ENCODE measurements at regions not wholly inside any gene's neighbourhood (a gene's known extent, or its start where the extent isn't known, plus 50 kb on each side); places are given as distances from the start of the nearest gene placed in this dataset.

- H3K36me3 ChIP-seq (ENCODE audit: control insufficient read depth, insufficient read depth, low read length) = no peaks in the 10 kb centered on the region
- H3K9me3 ChIP-seq (ENCODE audit: control insufficient read depth, low read length) = no peaks in the 10 kb centered on the region
- H3K27ac ChIP-seq (ENCODE audit: low read depth, low read length, severe bottlenecking) = no peak overlapping the region
- no peaks in the 10 kb centered on the region for H3K4me1 ChIP-seq (ENCODE audit: control insufficient read depth, insufficient read depth, low read length, poor library complexity, severe bottlenecking)
- 93 to 95% methylated on average over 3 of the region's 5 CpGs for WGBS, 2 experiments (ENCODE audit: insufficient coverage in 2 of 2)
- no peak overlapping the region for H3K4me3 ChIP-seq (ENCODE audit: extremely low read depth, insufficient read depth, low read length, poor library complexity, severe bottlenecking)
Measured at GRCh38 chr4:57412259-57413054, 302.3 kb upstream of the IGFBP7 start.

- 75 to 82% methylated on average over 5 of the region's 5 CpGs for WGBS, 2 experiments (ENCODE audit: insufficient coverage in 2 of 2)
Measured at GRCh38 chr4:57410331-57411052, 300.3 kb upstream of the IGFBP7 start.

DNA sequence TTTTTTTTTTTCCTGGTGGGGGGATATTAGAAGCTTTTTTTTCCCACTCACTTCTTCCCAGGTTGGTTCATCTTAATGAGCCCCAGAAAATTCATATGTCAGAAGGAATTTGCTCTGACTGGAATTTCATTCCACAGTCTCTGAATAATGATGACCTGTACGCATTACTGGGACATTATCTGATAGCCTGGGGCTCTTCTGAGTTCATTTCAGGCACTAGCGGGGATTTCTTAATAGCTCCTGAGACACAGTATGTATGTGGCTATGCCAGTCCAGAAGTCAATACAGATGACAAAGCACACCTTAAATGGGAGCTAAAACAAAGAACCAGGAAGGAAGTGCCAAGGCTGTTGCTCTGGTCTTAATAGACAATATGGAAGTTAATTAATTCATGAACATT lies 295.2 kb upstream of the IGFBP7 start:
- Histone ChIP-seq H3K27ac (ENCODE audit: low read depth, low read length, severe bottlenecking) (no peak overlapping the region), H3K4me3 (ENCODE audit: extremely low read depth, insufficient read depth, low read length, poor library complexity, severe bottlenecking) (no peak overlapping the region), H3K36me3 (ENCODE audit: control insufficient read depth, insufficient read depth, low read length) (no peaks in the 10 kb centered on the region), H3K9me3 (ENCODE audit: control insufficient read depth, low read length) (no peaks in the 10 kb centered on the region), H3K4me1 (ENCODE audit: control insufficient read depth, insufficient read depth, low read length, poor library complexity, severe bottlenecking) (no peaks in the 10 kb centered on the region)
- 82% methylated on average over 2 of the region's 2 CpGs; no CpG with 5 or more reads in 1 of the 2 experiments for WGBS, 2 experiments (ENCODE audit: insufficient coverage in 2 of 2)

More at GRCh38 chr4:57410331-57411052, 300.3 kb upstream of the IGFBP7 start:
- Histone ChIP-seq H3K4me3 (ENCODE audit: extremely low read depth, insufficient read depth, low read length, poor library complexity, severe bottlenecking) (no peak overlapping the region), H3K9me3 (ENCODE audit: control insufficient read depth, low read length) (no peaks in the 10 kb centered on the region), H3K27ac (ENCODE audit: low read depth, low read length, severe bottlenecking) (peak overlapping the region; percentile 78), H3K36me3 (ENCODE audit: control insufficient read depth, insufficient read depth, low read length) (no peaks in the 10 kb centered on the region), H3K4me1 (ENCODE audit: control insufficient read depth, insufficient read depth, low read length, poor library complexity, severe bottlenecking) (no peaks in the 10 kb centered on the region)

- 63 to 68% methylated on average over 4 of the region's 4 CpGs for WGBS, 2 experiments (ENCODE audit: insufficient coverage in 2 of 2)
- Histone ChIP-seq H3K36me3 (ENCODE audit: control insufficient read depth, insufficient read depth, low read length) (no peaks in the 10 kb centered on the region), H3K27ac (ENCODE audit: low read depth, low read length, severe bottlenecking) (no peak overlapping the region), H3K9me3 (ENCODE audit: control insufficient read depth, low read length) (no peaks in the 10 kb centered on the region), H3K4me1 (ENCODE audit: control insufficient read depth, insufficient read depth, low read length, poor library complexity, severe bottlenecking) (no peaks in the 10 kb centered on the region), H3K4me3 (ENCODE audit: extremely low read depth, insufficient read depth, low read length, poor library complexity, severe bottlenecking) (no peak overlapping the region)
Measured at GRCh38 chr4:57404483-57404882, 294.3 kb upstream of the IGFBP7 start.

- Histone ChIP-seq H3K27ac (ENCODE audit: low read depth, low read length, severe bottlenecking) (no peak overlapping the region), H3K36me3 (ENCODE audit: control insufficient read depth, insufficient read depth, low read length) (no peaks in the 10 kb centered on the region), H3K9me3 (ENCODE audit: control insufficient read depth, low read length) (no peaks in the 10 kb centered on the region), H3K4me3 (ENCODE audit: extremely low read depth, insufficient read depth, low read length, poor library complexity, severe bottlenecking) (no peak overlapping the region), H3K4me1 (ENCODE audit: control insufficient read depth, insufficient read depth, low read length, poor library complexity, severe bottlenecking) (no peaks in the 10 kb centered on the region)
- WGBS, 2 experiments (ENCODE audit: insufficient coverage in 2 of 2) = 91 to 94% methylated on average over 2 of the region's 2 CpGs
Measured at GRCh38 chr4:57403591-57403990, 293.4 kb upstream of the IGFBP7 start.

DNA sequence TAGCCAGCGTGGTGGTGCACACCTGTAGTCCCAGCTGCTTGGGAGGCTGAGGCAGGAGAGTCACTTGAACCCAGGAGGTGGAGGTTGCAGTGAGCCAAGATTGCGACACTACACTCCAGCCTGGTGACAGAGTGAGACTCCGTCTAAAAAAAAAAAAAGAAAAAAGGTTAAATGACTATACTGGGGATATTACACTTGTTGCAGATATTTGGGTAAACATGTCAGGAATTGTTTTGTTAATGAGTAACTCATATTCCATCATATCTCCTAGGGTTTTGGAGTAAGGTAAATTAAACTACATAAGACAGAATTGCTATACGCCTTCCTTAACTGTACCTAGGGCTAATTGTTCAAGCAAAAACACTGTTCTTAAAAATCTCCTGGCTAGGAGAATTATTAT lies 291.4 kb upstream of the IGFBP7 start:
- Histone ChIP-seq H3K4me1 (ENCODE audit: control insufficient read depth, insufficient read depth, low read length, poor library complexity, severe bottlenecking) (no peaks in the 10 kb centered on the region), H3K27ac (ENCODE audit: low read depth, low read length, severe bottlenecking) (no peak overlapping the region), H3K4me3 (ENCODE audit: extremely low read depth, insufficient read depth, low read length, poor library complexity, severe bottlenecking) (no peak overlapping the region), H3K36me3 (ENCODE audit: control insufficient read depth, insufficient read depth, low read length) (no peaks in the 10 kb centered on the region), H3K9me3 (ENCODE audit: control insufficient read depth, low read length) (no peaks in the 10 kb centered on the region)
- WGBS, 2 experiments (ENCODE audit: insufficient coverage in 2 of 2) = 90 to 100% methylated on average over 1 to 3 of the region's 4 CpGs

GRCh38 chr4:57378766-57379165 lies 268.6 kb upstream of the IGFBP7 start:
- Histone ChIP-seq H3K4me3 (ENCODE audit: extremely low read depth, insufficient read depth, low read length, poor library complexity, severe bottlenecking) (no peak overlapping the region), H3K27ac (ENCODE audit: low read depth, low read length, severe bottlenecking) (no peak overlapping the region), H3K9me3 (ENCODE audit: control insufficient read depth, low read length) (no peaks in the 10 kb centered on the region), H3K4me1 (ENCODE audit: control insufficient read depth, insufficient read depth, low read length, poor library complexity, severe bottlenecking) (no peaks in the 10 kb centered on the region), H3K36me3 (ENCODE audit: control insufficient read depth, insufficient read depth, low read length) (no peaks in the 10 kb centered on the region)
- 92 to 100% methylated on average over 2 to 3 of the region's 3 CpGs for WGBS, 2 experiments (ENCODE audit: insufficient coverage in 2 of 2)

DNA sequence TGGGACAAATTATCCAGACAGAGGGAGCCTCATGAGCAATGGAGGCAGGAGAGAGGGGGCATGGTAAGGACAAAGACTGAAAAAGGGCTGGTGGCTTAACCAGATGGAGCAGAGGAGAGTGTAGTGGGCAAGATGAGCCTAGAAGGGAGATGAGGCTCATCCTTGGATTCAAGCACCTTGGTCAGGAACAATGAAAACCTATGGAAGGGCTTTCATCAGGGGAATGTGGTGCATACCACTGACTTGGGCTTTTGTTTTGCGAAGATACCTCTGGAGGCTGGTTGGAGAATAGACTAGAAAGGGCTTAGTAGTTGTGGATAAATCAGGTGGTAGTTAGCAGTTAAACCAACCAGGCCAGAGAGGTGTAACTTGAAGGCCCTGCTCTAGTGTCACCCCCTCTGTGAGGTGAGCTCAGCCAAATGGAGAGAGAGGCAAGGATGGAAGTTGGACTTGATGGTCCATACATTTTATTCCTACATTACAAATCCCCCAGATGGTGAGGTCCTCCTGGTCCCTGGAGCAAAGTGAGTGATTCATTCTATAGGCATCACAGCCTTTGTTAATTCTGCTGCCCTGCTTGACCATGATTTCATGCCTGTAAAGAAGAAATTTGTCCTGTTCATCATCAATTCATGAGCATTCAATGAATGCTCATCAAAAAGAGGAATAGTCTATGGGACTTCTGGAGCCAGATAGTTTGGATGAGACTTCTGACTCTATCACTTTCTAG lies 264.8 kb upstream of the IGFBP7 start:
- Histone ChIP-seq H3K36me3 (ENCODE audit: control insufficient read depth, insufficient read depth, low read length) (no peaks in the 10 kb centered on the region), H3K9me3 (ENCODE audit: control insufficient read depth, low read length) (no peaks in the 10 kb centered on the region), H3K4me1 (ENCODE audit: control insufficient read depth, insufficient read depth, low read length, poor library complexity, severe bottlenecking) (no peaks in the 10 kb centered on the region), H3K4me3 (ENCODE audit: extremely low read depth, insufficient read depth, low read length, poor library complexity, severe bottlenecking) (no peak overlapping the region), H3K27ac (ENCODE audit: low read depth, low read length, severe bottlenecking) (no peak overlapping the region)
- WGBS, 2 experiments (ENCODE audit: insufficient coverage in 2 of 2) = 85 to 100% methylated on average over 1 of the region's 1 CpG

DNA sequence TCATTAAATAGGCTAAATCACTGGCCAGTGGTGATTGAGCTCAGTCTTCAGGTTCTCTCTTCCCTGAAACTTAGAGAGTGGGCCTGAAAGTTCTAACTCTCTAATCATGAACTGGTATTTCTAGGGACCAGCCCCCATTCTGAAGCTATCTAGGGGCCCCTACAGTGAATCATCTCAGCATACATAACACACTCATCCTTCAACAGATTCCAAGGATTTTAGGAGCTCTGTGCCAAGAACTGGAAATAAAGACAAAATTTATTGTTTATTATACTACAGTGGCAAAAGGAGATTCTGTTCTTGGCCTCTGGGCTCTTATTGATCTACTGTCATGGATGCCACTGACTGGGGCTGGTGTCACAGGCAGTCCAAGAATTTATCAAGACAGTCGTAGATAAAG lies 263.8 kb upstream of the IGFBP7 start:
- Histone ChIP-seq H3K4me1 (ENCODE audit: control insufficient read depth, insufficient read depth, low read length, poor library complexity, severe bottlenecking) (no peaks in the 10 kb centered on the region), H3K4me3 (ENCODE audit: extremely low read depth, insufficient read depth, low read length, poor library complexity, severe bottlenecking) (no peak overlapping the region), H3K36me3 (ENCODE audit: control insufficient read depth, insufficient read depth, low read length) (no peaks in the 10 kb centered on the region), H3K27ac (ENCODE audit: low read depth, low read length, severe bottlenecking) (no peak overlapping the region), H3K9me3 (ENCODE audit: control insufficient read depth, low read length) (no peaks in the 10 kb centered on the region)
- WGBS, 2 experiments (ENCODE audit: insufficient coverage in 2 of 2) = 84 to 100% methylated on average over 1 of the region's 1 CpG

- H3K4me1 ChIP-seq (ENCODE audit: control insufficient read depth, insufficient read depth, low read length, poor library complexity, severe bottlenecking) = no peaks in the 10 kb centered on the region
- no peak overlapping the region for H3K4me3 ChIP-seq (ENCODE audit: extremely low read depth, insufficient read depth, low read length, poor library complexity, severe bottlenecking)
- no peak overlapping the region for H3K27ac ChIP-seq (ENCODE audit: low read depth, low read length, severe bottlenecking)
- H3K9me3 ChIP-seq (ENCODE audit: control insufficient read depth, low read length) = no peaks in the 10 kb centered on the region
- 84 to 92% methylated on average over 2 to 4 of the region's 4 CpGs for WGBS, 2 experiments (ENCODE audit: insufficient coverage in 2 of 2)
- H3K36me3 ChIP-seq (ENCODE audit: control insufficient read depth, insufficient read depth, low read length) = no peaks in the 10 kb centered on the region
Measured at GRCh38 chr4:57371671-57372070, 261.5 kb upstream of the IGFBP7 start.
